ENCODE measurements at regions not wholly inside any gene's neighbourhood (a gene's known extent, or its start where the extent isn't known, plus 50 kb on each side); places are given as distances from the start of the nearest gene placed in this dataset.

GRCh38 chr16:35730251-35730650 is 2270.8 kb downstream of the TP53TG3F start:
- intact Hi-C loops (cut with DNase I): no loop called here
- no peaks in the 10 kb centered on the region for H3K9me3 ChIP-seq
- TF ChIP-seq CTCF (IDR thresholded peaks at IDR 0.05): no peak

GRCh38 chr16:35731341-35732040 is 2272.1 kb downstream of the TP53TG3F start:
- H3K36me3 ChIP-seq: no peaks in the 10 kb centered on the region
- no peaks in the 10 kb centered on the region for H3K27me3 ChIP-seq
- no peaks in the 10 kb centered on the region for H3K9me3 ChIP-seq
- no peak overlapping the region for H3K27ac ChIP-seq
- no peak overlapping the region for H3K4me3 ChIP-seq
- no peaks in the 10 kb centered on the region for H3K4me1 ChIP-seq
- peak in 1 of 2 donors; percentile 60 for DNase-seq (ENCODE audit: low spot score in 2 of 2)
- no peak for TF ChIP-seq CTCF (IDR thresholded peaks at IDR 0.05)
- intact Hi-C loops (cut with DNase I): no loop called here

More at GRCh38 chr16:35730251-35730650, 2270.8 kb downstream of the TP53TG3F start:
- no peak overlapping the region for H3K4me3 ChIP-seq
- DNase-seq (ENCODE audit: low spot score in 2 of 2): peak in 1 of 2 donors; percentile 16
- H3K4me1 ChIP-seq: no peaks in the 10 kb centered on the region
- no peaks in the 10 kb centered on the region for H3K36me3 ChIP-seq
- no peaks in the 10 kb centered on the region for H3K27me3 ChIP-seq
- no peak overlapping the region for H3K27ac ChIP-seq

- Histone ChIP-seq H3K9me3 (no peaks in the 10 kb centered on the region), H3K36me3 (no peaks in the 10 kb centered on the region), H3K27me3 (no peaks in the 10 kb centered on the region), H3K27ac (no peak overlapping the region), H3K4me1 (no peaks in the 10 kb centered on the region), H3K4me3 (no peak overlapping the region)
- intact Hi-C loops (cut with DNase I): no loop called here
- no peak for TF ChIP-seq CTCF (IDR thresholded peaks at IDR 0.05)
- DNase-seq (ENCODE audit: low spot score in 2 of 2): peak in 1 of 2 donors; percentile 13
These were observed 2272.8 kb downstream of the TP53TG3F start for GRCh38 chr16:35732046-35732810.

- H3K4me1 ChIP-seq: no peaks in the 10 kb centered on the region
- no peak for TF ChIP-seq CTCF (IDR thresholded peaks at IDR 0.05)
- H3K36me3 ChIP-seq: no peaks in the 10 kb centered on the region
- peak in 1 of 2 donors; percentile 41 for DNase-seq (ENCODE audit: low spot score in 2 of 2)
- H3K27ac ChIP-seq: no peak overlapping the region
- H3K27me3 ChIP-seq: no peaks in the 10 kb centered on the region
- intact Hi-C loops (cut with DNase I): no loop called here
- H3K9me3 ChIP-seq: no peaks in the 10 kb centered on the region
- H3K4me3 ChIP-seq: no peak overlapping the region
These were observed 2274.0 kb downstream of the TP53TG3F start for GRCh38 chr16:35733278-35733965.

GRCh38 chr16:35733971-35734702 is 2274.7 kb downstream of the TP53TG3F start:
- Histone ChIP-seq H3K4me3 (no peak overlapping the region), H3K36me3 (no peaks in the 10 kb centered on the region), H3K4me1 (no peaks in the 10 kb centered on the region), H3K27ac (no peak overlapping the region), H3K27me3 (no peaks in the 10 kb centered on the region), H3K9me3 (no peaks in the 10 kb centered on the region)
- TF ChIP-seq CTCF (IDR thresholded peaks at IDR 0.05): no peak
- intact Hi-C loops (cut with DNase I): no loop called here
- peak in 1 of 2 donors; percentile 60 for DNase-seq (ENCODE audit: low spot score in 2 of 2)
